Forelimb muscle (tissue), 1 donor: ENCODE measurements at regions not wholly inside any gene's neighbourhood (a gene's known extent, or its start where the extent isn't known, plus 50 kb on each side); places are given as distances from the start of the nearest gene placed in this dataset.

Experiments
- DNase-seq: peaks from one replicate; pipeline ENCODE4 v3.0.0-alpha.2; 2013; ENCODE audit warnings: low read depth

DNA sequence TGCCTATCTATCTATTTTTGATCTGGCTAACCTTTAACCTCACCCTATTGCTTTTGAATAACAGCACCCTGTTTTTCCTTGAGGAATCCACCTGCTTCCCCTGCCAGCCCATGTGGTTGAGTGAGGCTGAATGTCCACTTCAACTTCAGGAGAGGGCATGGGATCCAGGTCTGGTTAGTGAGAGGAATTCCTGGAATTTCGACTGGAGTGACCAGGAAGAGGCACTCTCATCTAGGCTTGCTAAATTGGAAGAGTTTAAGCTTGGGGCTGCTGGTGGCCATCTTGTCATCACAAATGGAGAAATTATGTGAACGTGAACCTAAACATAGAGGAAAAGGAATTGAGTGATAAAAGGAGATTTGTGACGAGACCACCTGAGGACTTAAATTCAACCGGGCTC lies 322.1 kb downstream of the OSTF1 start:
- no peak for DNase-seq

DNA sequence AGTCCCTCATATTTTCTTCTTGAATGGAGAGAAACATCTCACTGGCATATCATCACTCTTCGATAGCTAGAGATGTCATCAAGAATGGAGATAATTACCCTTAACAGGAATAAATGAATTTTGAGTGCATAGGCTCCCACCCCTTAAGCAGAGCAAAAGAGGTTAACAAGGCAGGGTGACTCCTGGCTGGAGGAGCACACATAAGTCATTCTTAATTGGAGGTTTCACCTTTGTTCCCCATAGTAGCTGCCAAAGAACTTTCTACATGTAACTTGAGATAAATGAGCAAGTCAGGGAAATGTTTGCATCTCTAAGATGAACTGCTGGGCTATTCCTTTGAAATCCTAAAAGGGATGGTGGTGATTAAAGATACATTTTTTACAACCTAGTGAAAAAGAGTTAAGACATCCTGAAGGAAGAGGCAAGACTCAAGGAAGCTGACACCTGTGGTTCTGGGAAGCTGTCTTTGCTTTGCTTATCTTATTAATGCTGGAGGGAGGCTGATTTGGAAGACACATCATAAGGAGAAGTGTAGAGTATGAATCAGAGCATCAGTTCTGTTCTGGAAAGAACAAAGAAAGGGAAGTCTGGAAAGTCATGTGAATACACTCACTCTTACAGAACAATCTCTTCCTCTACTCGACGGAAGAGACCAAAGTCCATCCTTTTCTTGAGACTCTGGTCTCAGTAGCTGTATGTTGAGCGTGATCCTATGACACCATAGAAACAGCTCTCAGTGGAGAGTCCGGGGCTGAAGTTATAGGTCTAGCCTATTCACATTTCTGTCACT lies 326.3 kb downstream of the OSTF1 start:
- no peak for DNase-seq

DNA sequence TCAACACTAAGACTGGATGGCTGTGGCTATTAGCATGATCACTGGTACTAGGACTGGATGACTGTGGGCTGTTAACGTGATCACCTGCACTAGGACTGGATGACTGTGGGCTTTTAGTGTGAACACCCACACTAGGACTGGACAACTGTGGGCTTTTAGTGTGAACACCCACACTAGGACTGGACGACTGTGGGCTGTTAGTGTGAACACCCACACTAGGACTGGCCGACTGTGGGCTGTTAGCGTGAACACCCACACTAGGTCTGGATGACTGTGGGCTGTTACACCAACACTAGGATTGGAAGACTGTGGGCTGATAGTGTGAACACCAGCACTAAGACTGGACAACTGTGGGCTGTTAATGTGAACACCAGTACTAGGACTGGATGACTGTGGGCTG lies 329.2 kb downstream of the OSTF1 start:
- no peak for DNase-seq

DNA sequence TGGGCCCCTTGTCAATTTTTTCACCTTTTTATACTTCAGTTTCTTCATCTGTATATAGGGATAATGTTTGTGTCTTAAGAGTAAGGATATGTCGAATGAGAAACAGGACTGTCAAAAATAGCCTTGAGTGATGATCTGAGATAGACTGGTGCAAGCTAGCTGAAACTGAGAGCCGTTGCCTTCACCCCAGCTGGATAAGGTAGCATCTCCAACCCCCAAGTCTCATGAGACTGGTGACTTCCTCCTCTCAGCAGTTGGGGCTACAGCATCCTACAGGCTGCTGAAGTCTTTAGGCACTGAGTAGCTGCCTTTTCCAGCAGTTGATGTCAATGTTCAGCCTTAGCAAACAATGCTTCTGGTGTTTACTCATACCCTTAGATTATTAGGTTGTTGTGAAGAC lies 330.2 kb downstream of the OSTF1 start:
- DNase-seq: no peak

DNA sequence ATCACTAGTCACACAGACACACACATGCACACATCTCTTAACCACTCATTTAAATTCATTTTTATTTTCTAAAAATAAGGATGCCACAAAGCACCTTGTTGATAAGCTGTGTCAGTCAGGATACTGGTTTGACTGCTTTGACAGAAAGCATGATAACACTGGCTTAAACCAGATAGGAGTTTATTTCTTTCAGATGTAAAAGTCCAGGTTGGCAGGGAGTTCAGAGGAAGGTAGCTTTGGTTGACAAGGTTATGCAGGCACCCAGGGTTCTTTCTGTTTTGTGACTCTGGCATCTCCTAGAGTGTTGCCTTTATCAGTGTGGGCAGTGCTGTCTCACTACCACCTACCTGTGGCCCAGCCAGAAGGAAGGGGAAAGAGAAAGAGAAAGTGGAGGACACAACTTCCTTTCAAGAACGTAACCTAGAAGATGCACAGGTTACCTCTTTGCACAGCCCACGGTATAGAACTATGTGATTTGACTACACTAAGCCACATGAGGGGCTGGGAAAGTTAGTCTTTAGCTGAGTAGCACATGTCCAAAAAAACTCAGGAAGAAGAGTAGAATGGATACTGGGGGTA lies 334.7 kb downstream of the OSTF1 start:
- no peak for DNase-seq

DNA sequence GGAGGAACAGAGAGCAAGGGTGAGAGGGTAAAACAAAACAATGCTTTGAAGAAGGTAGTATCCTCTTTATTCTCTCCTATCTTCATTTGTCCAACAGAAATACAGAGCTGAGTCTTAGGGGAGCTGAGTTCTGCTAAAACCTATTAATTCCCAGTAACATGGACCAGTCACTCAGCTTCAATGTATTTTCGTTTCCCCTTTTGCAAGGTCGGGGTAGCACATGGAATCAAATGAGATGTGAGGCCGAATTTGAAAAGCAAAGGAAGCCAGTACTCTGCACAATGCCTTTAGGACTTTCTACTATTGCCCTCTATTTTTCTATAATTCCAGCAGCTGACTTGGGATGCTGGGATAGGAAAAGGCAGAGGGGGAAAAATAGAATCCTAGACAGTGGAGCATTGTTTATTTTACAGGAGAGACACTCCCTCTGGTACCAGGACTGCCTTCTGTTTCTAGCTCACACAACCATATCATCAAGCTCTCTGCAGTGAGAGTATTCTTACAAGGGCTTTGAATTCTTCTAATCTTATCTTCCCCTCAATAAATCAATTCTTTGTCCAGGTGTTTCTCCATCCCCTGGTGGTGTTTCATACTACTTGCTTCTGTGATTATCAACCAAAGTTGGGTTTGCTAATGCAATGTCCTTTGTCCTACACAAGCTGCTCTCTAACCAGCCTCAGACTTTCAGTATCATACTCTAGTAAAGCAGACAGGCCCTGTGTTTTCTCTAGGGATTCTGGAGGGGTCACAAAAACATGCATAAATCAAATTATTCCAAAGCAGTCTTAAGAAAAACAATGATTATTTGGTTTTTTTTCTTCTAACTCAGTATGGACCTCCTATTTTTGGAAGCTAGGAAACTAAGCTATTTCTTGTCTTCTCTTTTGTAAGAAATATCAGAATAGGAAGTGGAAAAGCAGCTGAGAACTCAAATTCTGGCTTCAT lies 341.5 kb downstream of the OSTF1 start:
- no peak for DNase-seq

DNA sequence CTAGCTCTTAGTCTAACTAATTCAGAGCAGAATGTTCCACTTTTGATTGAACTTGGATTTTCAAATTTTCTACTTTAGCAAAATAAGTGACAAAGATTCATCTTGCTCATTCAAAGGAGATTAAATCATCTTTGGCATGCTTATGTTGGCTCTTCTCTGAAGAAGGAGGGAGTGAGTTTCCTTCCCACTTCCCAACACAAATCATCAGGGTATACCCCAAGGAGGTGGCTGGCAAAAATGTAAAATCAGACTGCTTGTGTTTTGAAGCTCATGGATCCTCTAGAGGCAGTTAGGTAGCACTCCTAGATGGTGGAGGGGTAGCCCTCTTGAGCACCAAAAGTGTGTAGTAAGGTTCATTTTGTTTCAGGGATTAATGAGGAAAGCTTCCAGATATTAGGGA lies 343.1 kb downstream of the OSTF1 start:
- no peak for DNase-seq

DNA sequence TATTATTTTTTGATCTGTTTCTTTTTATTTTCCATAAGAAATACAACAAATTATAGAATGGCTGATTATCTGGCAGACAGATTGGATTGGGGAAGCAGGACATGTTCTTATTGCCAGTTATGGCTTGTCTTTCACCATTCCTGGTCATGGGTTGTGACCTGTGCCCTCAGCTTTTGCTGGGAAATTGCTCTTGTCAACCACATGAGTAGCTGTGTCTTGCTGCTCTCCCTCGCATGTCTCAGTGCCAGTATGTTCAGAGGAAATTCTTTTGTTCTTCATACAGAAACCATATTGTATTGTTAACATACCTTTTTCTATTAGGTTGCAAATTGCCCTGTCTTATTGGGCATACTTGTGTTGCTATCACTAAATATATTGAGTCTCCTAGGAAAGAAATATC lies 344.1 kb downstream of the OSTF1 start:
- DNase-seq: no peak

DNA sequence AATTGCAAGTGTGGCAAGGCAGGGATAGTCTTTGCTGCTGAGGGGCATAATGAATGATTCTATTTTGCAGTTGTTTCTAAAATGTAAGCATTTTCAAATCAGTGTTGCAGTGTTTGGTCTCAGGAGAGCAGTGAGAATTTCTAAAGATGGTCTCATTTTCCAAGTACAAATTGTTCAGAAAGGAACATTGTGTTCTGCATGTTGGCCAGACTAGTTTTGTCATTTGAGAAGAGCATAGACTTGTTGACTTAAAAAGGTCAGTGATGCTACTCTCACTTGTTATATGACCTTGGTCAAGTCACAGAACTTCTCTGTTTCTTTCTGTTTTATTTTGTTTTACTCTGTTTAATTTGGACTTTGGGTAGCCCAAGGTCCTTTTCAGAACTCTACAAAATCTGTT lies 344.6 kb downstream of the OSTF1 start:
- no peak for DNase-seq

DNA sequence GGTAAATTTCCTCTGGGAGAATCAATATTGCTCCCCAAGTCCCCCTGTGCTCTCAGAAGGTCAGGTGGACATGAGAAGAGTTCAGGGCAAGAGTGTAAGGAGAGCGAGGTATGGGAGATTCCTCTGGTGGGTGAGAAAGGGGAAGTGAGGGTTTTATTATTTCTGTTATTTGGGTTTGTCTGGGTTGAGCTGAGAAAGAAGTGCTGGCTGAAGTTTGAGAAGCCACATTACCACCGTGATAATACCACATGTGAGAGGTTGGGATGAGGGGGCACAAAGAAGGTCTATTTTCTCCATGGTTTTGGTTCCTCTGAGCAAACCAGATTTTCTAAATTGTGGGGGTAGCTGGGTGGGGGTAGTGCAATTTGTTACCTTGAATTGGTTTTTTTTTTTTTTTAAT lies 350.4 kb downstream of the OSTF1 start:
- DNase-seq: no peak

DNA sequence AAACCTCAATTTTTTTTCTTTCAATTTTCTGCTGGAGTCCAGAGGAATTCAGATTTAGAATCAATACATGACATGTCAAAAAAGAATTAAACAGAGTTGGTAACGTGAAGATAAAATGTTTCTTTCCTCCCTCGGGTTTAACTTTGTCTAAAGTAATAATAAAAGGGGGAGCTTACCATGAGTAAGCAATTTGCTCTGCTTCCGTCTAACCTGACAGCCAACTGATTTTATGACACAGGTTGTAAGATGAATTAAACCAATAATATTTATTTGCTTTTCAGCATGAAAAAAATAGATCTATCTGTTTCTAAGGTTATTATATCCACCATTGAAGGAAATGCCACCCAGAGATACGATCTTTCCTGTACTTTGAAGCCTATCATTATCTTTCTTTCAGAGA lies 352.6 kb downstream of the OSTF1 start:
- no peak for DNase-seq

DNA sequence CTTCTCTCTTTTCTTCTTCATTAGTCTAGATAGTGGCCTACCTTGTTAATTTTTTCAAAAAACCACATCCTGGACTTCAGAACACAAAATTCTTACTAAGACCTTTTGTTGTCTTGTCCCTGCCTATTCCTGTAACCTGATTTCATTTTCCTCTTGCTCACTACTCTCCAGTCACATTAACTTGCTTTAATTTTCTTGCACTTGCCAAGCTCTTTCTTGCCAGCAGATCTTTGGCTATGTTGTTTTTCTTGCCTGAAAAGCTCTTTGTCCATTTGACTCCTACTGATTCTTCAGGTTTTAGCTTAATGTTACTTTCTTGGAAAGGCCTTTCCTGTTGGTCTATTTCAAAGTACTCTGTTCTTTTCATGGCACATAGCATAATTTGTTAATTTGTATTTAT lies 356.8 kb downstream of the OSTF1 start:
- DNase-seq: no peak

DNA sequence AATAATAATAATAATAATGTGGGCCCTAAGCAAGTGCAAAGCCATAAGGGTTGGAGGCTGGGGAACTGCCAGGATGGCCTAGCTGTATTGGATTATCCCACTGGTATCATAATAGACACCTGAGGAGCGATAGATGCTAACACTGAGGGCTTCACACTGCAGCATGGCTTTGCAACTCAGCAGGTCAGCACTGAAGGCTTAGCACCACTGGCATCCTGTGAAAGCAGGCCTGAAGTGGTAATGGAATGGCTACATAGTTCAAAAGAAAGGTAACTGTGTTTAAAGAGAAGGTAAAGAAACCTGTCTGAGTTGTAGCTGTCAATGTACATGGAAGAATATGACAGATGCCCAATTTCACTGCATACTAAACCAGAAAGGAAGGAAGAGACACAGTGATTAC lies 359.0 kb downstream of the OSTF1 start:
- no peak for DNase-seq

DNA sequence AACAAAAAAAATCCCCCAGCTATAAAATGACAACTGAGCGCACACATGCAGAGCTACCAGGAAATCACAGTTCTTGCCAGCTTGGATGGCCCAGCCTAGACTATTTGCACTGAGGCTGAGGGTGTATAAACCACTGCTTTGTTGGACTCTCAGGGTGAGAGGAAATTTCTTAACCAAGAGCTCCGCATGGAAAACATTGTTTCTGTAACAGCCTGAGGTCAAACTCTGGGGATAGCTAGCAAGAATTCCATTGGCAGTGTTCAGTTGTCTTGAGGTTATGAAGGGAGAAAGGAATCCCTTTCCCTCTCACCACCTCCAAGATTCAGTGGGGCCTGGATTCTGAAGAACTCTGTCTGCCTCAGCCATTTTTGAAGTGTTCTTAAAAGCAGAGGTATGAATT lies 360.0 kb downstream of the OSTF1 start:
- DNase-seq: no peak

DNA sequence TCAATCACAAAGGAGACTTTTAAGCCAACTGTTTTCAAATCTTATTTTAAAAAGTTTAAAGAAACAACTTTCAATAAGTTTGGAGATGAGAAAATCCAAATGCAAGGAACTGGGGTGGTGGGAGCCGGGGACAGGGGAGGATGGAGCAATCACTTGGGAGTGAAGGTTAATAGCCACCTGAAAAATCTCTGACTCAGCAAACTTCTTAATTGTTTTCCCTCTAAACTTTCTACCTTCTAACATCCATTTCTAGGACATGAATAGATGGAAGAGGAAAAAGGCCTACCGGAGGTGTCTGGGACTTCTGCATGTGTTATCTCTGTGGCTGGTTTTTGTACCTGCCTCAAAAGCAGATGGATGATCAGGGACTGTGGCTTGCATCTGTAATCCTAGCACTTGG lies 360.6 kb downstream of the OSTF1 start:
- no peak for DNase-seq

DNA sequence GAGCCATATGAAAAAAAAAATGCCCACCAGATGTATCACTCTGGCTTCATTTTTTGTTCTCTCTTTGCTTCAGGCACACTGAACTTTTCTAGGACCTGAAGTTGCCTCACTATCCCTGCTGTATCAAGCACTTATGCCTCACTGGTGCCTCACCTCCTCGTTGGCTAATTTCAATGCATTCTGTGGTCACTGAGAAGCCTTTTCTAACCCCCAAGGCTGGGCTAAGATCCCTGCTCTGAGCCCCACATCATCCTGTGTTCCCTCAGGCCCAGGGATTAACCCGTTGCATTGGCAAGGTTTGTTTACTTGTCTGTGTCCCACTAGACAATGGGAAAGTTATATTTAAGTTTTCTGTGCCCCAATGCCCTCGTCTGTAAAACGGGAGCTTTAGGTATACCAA lies 362.7 kb downstream of the OSTF1 start:
- DNase-seq: no peak

DNA sequence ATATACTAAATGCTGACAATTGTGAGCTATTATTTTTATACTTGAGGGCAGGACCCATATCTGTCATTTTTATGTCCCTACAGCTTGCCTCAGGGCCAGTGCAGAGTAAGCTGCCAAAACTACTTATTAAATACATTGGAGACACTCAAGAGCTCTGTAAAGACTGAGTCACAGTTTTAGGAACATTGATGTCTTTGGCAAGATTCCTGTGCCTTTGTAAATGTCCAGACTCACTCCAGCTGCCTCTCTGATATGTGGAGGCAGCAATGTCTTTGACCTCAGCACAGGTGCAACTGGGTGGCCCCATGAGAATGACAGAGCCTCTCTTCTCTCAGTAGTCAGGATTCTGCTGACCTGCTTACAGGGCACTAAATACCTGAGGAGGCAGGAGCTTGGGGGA lies 363.2 kb downstream of the OSTF1 start:
- no peak for DNase-seq

DNA sequence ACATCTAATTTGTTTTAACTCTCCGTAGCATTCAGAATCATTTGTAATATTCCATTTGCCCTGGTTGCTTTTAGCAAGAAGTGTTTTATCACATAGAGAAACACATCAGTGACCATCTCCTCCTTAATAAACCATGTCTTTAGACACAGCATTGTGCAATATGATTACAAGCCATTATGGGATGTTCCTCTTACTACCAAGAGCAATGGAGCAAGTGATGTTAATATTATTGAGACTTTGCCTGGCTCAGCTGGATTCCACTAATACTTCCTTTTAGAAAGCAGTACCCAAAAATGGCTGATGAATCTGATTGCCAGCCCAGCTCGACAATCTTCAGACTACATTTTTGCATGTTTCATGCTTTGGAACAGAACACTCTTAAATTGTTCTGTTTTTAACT lies 364.2 kb downstream of the OSTF1 start:
- DNase-seq: no peak

DNA sequence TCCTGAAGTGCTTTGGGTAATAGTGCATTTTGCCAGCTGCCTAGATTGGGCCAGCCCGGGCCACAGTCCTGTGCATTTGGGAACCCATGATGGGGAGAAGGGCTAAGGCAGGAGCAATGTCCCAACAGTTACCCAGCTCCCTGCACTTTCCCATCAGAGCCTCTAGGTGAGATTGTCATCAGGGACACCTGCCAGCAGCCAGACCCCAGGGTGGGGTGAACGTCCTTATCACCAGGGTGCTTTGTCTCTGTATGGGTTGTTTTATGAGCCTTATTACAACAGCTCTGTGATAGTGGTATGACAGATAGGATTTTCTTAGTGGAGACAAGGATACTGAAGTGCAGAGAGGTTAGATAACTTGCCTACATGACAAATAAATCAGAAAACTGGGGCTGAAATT lies 365.7 kb downstream of the OSTF1 start:
- no peak for DNase-seq

DNA sequence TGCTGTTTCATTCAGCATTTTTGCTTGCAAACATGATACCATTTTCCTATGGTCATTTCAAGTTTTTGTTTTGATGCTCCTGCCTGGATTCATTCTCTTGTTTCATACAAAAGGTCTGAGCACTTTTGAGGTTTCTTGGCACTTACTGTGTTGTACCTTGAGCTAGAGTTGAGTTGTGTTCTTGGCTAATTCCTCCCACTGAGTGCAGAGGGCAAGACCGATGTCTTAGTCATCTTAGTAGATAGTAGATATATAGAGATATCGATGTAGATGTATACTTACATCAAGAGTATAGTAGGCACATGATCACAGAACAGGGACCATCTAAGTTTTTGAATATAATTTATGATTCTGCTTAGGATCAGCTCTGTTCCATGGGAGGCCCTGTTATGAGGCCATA lies 366.6 kb downstream of the OSTF1 start:
- no peak for DNase-seq

DNA sequence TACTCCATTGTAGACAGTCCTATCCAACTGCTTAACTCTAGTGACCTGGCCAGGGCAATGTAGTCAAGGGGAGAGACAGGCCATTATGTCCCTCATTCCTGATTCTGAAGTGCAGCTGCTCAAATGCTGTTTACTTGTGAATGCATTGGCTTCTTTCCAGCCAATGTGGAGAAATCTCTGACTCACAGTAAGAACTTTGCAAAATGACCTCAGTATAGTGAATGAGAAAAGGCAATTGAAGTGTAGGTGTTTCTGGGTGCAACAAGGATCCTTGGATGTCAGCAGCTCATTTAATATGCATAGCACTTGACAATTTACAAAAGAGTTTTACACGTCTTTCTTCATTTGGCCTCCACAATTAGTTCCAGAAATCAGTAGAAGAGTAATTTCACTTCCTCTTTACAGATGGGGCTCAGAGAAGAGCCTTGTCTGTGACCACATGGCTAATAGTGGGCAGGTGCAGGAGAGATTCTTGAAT lies 367.2 kb downstream of the OSTF1 start:
- DNase-seq: no peak

DNA sequence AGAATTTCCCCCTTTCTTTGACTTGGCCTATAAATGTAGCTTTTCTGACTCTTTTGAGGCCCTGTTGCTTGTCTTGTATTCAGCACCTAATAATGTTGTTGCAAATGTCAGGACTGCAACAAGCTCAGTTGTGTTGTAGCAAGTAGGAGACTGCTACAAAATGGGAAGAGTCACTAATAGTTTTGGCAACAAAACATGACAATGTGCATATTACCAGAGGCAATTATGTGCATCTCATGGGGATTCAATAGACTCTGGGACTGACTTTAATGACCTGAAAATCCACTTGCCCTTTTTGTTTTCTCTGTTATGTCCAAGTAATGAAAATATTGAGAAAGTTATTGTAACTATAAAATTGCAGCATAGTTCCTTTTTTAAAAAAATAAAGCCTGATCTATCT lies 368.4 kb downstream of the OSTF1 start:
- DNase-seq: no peak
